ENCODE measurements at regions not wholly inside any gene's neighbourhood (a gene's known extent, or its start where the extent isn't known, plus 50 kb on each side); places are given as distances from the start of the nearest gene placed in this dataset.

GRCh38 chr11:92342034-92342720 is 117.6 kb downstream of the FAT3 start:
- ATAC-seq (ENCODE audit: insufficient read depth, low FRiP score) (no peak), DNase-seq (peak in 2 of 3 donors; percentile 26 to 44)
- Histone ChIP-seq H3K9ac (ENCODE audit: insufficient read depth in 1 of 2, low read length in 2 of 2) (no peak overlapping the region), H3K27ac (ENCODE audit: low read depth in 1 of 2, low read length in 1 of 2) (no peak overlapping the region), H3K4me3 (no peak overlapping the region), H3K36me3 (ENCODE audit: control insufficient read depth in 4 of 4, insufficient read depth in 4 of 4, low read length in 4 of 4) (no peaks in the 10 kb centered on the region), H3K27me3 (ENCODE audit: control insufficient read depth in 3 of 3, insufficient read depth in 3 of 3, low read length in 2 of 3) (no peaks in the 10 kb centered on the region), H3K9me3 (ENCODE audit: control insufficient read depth in 4 of 4, insufficient read depth in 3 of 4, low read length in 3 of 4) (no peaks in the 10 kb centered on the region), H3K4me1 (ENCODE audit: control insufficient read depth in 5 of 5, insufficient read depth in 5 of 5, low read length in 5 of 5) (peaks cover 0 to 16% (median 0%) of the 10 kb centered on the region in 5 donors)
- no peak for TF ChIP-seq CTCF (IDR thresholded peaks at IDR 0.05; ENCODE audit: control extremely low read depth, extremely low read depth)
- 64 to 70% methylated on average over 9 of the region's 9 CpGs for WGBS, 2 donors

GRCh38 chr11:92342886-92343285 is 118.3 kb downstream of the FAT3 start:
- no peaks in the 10 kb centered on the region for H3K36me3 ChIP-seq (ENCODE audit: control insufficient read depth in 4 of 4, insufficient read depth in 4 of 4, low read length in 4 of 4)
- no peak for ATAC-seq (ENCODE audit: insufficient read depth, low FRiP score)
- no peaks in the 10 kb centered on the region for H3K27me3 ChIP-seq (ENCODE audit: control insufficient read depth in 3 of 3, insufficient read depth in 3 of 3, low read length in 2 of 3)
- no peaks in the 10 kb centered on the region for H3K9me3 ChIP-seq (ENCODE audit: control insufficient read depth in 4 of 4, insufficient read depth in 3 of 4, low read length in 3 of 4)
- 75 to 86% methylated on average over 3 of the region's 3 CpGs for WGBS, 2 donors
- H3K9ac ChIP-seq (ENCODE audit: insufficient read depth in 1 of 2, low read length in 2 of 2), result no peak overlapping the region
- peak in 1 of 3 donors; percentile 22 for DNase-seq
- H3K27ac ChIP-seq (ENCODE audit: low read depth in 1 of 2, low read length in 1 of 2), result no peak overlapping the region
- peaks cover 0 to 13% (median 0%) of the 10 kb centered on the region in 5 donors for H3K4me1 ChIP-seq (ENCODE audit: control insufficient read depth in 5 of 5, insufficient read depth in 5 of 5, low read length in 5 of 5)
- H3K4me3 ChIP-seq, result no peak overlapping the region
- TF ChIP-seq CTCF (IDR thresholded peaks at IDR 0.05; ENCODE audit: control extremely low read depth, extremely low read depth), result no peak

GRCh38 chr11:92346220-92346619 is 121.6 kb downstream of the FAT3 start:
- no peak for TF ChIP-seq CTCF (IDR thresholded peaks at IDR 0.05; ENCODE audit: control extremely low read depth, extremely low read depth)
- Histone ChIP-seq H3K36me3 (ENCODE audit: control insufficient read depth in 4 of 4, insufficient read depth in 4 of 4, low read length in 4 of 4) (no peaks in the 10 kb centered on the region), H3K4me1 (ENCODE audit: control insufficient read depth in 5 of 5, insufficient read depth in 5 of 5, low read length in 5 of 5) (peaks cover 0 to 12% (median 0%) of the 10 kb centered on the region in 5 donors), H3K27ac (ENCODE audit: low read depth in 1 of 2, low read length in 1 of 2) (no peak overlapping the region), H3K4me3 (no peak overlapping the region), H3K9me3 (ENCODE audit: control insufficient read depth in 4 of 4, insufficient read depth in 3 of 4, low read length in 3 of 4) (no peaks in the 10 kb centered on the region), H3K27me3 (ENCODE audit: control insufficient read depth in 3 of 3, insufficient read depth in 3 of 3, low read length in 2 of 3) (no peaks in the 10 kb centered on the region), H3K9ac (ENCODE audit: insufficient read depth in 1 of 2, low read length in 2 of 2) (no peak overlapping the region)
- DNase-seq, result no peak
- WGBS, 2 donors, result 74 to 80% methylated on average over 4 of the region's 4 CpGs
- ATAC-seq (ENCODE audit: insufficient read depth, low FRiP score), result no peak

- no peaks in the 10 kb centered on the region for H3K9me3 ChIP-seq (ENCODE audit: control insufficient read depth in 4 of 4, insufficient read depth in 3 of 4, low read length in 3 of 4)
- no peak for TF ChIP-seq CTCF (IDR thresholded peaks at IDR 0.05; ENCODE audit: control extremely low read depth, extremely low read depth)
These were observed 122.8 kb downstream of the FAT3 start for GRCh38 chr11:92347454-92347853.

More at GRCh38 chr11:92347454-92347853, 122.8 kb downstream of the FAT3 start:
- 47 to 54% methylated on average over 1 of the region's 1 CpG for whole genome bisulfite sequencing, 2 donors
- DNase-seq, result no peak
- ATAC-seq (ENCODE audit: insufficient read depth, low FRiP score), result no peak
- Histone ChIP-seq H3K4me1 (ENCODE audit: control insufficient read depth in 5 of 5, insufficient read depth in 5 of 5, low read length in 5 of 5) (peaks cover 0 to 5% (median 0%) of the 10 kb centered on the region in 5 donors), H3K36me3 (ENCODE audit: control insufficient read depth in 4 of 4, insufficient read depth in 4 of 4, low read length in 4 of 4) (peaks cover 0 to 5% (median 0%) of the 10 kb centered on the region in 4 donors), H3K9ac (ENCODE audit: insufficient read depth in 1 of 2, low read length in 2 of 2) (no peak overlapping the region), H3K4me3 (no peak overlapping the region), H3K27me3 (ENCODE audit: control insufficient read depth in 3 of 3, insufficient read depth in 3 of 3, low read length in 2 of 3) (no peaks in the 10 kb centered on the region), H3K27ac (ENCODE audit: low read depth in 1 of 2, low read length in 1 of 2) (no peak overlapping the region)

Data from lung (tissue), 11 donors.